Inferior parietal cortex (tissue), 1 donor: ENCODE measurements at regions not wholly inside any gene's neighbourhood (a gene's known extent, or its start where the extent isn't known, plus 50 kb on each side); places are given as distances from the start of the nearest gene placed in this dataset.

Source experiments
- DNase-seq: peaks from one replicate; pipeline ENCODE4 v3.0.0-alpha.2; 2016; ENCODE audit errors: extremely low spot score

DNA sequence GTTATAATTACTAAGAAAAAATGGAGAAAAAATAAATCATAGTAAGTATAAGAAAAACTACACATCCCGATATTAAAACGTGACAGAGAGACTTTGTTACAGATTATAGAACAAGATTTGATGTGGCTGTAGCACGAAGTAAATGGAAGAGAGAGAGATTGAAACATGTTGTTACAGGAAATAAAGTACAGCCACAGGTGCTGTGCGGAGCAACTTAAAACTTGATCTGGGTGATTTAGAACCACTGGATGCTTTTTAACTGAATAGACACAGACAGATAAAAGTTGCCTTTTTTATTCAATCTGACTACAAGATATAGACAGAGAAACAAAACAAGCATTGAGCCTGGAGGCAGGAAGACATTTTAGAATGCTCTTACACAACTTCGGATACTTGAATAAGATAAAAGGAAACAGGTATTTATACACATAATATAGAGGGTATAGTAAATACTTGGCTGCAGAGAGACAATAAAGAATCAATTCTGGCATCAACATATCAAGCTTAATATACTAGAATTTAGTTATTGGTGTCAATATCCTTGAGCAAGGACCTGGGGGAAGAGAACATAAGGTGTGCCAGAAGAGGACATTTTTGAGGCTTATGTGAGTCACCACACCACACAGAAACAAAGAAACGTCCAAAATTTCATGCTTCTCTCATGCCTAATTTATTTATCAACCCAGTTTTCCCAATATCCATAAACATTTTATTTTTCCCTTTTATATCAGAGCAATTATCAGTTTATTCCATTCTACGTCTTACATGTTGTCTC lies 548.5 kb downstream of the SLITRK1 start:
- no peak for DNase-seq

GRCh38 chr13:83332751-83333150 lies 549.5 kb downstream of the SLITRK1 start:
- no peak for DNase-seq

DNA sequence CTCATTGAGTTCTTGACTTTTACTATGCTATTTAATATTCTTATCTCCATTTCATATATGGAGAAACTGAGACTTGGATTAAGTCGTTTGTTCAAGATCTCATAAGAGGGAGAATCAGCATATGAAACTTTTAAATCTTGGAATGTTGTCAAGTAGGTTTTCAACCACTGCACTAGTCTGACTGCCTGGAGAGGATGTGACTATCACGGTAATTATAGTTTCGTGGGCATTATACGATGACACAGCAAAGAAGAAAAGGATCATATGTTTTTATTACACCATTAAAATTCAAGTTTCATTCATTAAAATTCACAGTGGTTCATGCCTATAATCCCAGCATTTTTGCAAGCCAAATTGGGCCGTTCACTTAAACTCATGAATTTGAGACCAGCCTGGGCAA lies 555.2 kb downstream of the SLITRK1 start:
- no peak for DNase-seq

DNA sequence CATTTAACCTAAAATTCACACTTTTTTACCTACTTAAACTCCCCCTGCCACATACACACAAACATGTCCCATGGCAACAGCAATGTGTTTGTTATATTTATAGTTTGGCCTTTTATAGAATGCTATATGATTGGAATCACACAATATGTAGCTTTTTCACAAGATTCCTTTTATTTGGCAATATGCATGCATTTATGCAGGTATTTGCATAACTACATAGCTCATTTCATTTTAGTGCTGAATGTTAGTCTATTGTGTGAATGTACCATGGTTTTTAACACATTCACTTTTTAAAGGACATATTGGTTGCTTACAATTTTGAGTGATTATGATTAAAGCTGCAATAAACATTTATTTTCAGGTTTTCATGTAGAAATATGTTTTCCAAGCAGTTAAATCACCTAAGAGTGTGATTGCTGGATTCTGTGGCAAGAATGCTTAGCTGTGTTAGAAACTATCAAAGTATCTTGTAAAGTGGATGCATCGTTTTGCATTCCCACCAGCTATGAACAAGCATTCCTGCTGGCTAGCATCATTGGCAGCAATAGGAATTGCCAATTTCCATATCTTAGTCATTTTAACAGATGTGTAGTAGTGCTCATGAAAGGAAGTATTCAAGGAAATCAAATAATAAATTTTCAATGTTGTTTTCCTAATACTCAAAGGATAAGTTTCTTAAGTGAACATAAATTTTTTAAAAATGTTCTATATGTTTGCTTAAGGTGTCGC lies 557.0 kb downstream of the SLITRK1 start:
- no peak for DNase-seq

DNA sequence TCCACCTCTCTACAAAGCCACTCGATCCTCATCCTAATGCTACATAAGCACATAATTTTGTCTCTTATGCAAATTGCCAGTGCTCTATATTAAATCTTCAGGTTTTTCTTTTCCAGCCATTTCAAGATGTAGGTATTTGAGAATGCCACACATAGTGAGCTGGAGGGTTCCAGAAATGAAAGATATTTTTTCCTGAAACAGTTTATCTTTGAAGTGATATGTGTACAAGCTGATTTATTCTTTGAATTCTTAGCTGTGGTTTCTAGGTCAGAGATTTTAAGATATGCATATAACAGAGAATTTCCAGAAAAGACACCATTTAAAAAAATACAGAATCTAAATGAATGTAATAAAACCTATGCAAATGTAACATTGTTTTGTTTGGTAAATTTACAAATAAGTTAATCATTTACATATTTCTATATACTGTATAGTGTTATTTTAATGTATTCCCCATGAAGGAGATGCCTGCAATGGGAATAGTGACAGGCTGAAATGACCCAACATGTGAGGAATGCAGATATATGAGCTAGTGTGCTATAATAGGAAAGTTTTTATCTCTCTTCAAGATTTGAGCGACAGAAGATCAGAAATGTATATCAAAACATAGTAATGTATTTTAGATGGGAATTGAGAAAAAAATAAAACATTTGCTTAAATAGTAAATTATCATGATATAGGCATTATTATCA lies 570.2 kb downstream of the SLITRK1 start:
- no peak for DNase-seq

GRCh38 chr13:83298617-83299016 lies 583.7 kb downstream of the SLITRK1 start:
- no peak for DNase-seq

DNA sequence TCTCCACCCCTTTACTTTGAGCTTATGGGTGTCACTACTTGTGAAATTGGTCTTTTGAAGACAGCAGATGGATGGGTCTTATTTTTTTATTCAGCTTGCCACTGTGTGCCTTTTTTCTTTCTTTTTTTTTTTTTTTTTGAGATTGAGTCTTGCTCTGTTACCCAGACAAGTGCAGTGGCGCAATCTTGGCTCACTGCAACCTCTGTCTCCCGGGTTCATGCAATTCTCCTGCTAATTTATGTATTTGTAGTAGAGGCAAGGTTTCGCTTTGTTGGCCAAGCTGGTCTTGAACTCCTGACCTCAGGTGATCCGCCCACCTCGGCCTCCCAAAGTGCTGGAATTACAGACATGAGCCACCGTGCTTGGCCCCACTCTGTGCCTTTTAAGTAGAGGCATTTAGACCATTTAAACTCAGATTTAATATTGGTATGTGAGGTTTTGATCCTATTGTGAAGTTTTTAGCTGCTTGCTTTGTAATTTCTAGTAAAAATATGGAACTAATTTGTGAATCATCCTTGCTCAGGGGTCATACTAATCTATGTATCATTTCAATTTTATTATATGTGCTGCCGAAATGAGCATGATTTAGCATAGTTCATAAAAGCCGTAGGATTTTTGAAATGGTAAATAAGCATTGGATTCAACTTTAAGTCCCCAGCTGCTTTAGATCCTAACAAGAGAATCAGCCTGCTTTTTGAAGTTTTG lies 584.5 kb downstream of the SLITRK1 start:
- DNase-seq, result no peak

DNA sequence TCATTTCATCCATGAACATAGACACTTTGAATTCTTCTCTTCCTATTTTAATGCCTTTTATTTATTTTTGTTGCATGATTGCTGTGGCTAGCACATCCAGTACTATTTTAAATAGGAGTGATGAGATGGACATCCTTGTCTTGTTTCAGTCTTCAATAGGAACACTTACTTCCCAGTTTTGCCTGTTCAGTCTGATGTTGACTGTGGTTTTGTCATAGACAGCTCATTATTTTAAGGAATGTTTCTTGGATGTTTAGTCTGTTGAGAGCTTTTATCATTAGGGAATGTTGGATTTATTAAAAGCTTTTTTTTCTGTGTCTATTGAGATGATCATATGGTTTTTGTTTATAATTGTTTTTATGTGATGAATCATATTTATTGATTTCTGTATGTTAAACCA lies 586.6 kb downstream of the SLITRK1 start:
- DNase-seq, result no peak

GRCh38 chr13:83286737-83287136 lies 595.5 kb downstream of the SLITRK1 start:
- DNase-seq, result no peak

DNA sequence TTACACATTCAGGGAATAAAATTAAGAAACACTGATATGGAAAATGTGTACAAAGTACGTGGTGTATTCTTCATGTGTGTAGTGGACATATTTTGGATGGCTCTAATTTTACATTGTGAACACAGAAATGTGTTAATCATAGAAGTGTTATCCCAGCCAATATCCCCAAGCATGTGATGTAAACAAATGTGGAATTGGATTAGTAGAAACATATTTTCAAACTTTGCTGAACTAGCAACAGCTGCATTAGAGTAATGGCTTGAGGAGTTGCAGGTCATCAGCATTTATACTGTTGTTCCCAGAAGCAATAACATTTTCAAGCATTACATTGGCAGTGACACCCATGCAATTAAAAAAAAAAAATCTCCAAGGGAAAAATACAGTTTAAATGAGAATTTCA lies 600.6 kb downstream of the SLITRK1 start:
- DNase-seq, result no peak

- no peak for DNase-seq
These were observed 607.6 kb downstream of the SLITRK1 start for GRCh38 chr13:83274679-83275078.

DNA sequence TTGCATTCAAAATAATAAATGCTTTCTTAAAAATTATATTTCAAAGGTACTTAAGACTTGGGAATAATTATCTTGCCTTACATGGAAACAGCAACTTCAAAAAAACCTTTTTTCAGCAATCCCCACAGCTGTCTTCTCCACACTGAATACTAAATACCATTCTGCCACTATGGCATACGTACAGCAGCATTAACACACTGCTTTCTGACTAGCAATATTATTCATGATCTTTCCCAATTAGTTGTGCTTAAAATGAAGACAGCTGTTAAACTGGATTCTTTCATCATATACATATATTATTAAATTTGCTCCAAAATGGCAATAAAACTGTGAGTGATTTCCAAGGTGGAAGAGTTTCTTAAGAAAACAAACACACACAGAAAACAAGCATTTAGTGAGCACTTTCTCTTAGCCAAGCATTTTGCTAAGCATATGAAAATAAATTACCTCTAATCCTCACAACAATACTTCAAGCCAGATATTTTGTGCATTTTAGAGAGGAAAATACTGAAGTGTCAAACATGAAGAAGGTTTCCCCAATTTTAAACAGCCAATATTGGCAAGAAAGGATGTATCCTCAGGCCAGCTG lies 609.5 kb downstream of the SLITRK1 start:
- no peak for DNase-seq

GRCh38 chr13:83272076-83272475 lies 610.2 kb downstream of the SLITRK1 start:
- DNase-seq, result peak; percentile 15

DNA sequence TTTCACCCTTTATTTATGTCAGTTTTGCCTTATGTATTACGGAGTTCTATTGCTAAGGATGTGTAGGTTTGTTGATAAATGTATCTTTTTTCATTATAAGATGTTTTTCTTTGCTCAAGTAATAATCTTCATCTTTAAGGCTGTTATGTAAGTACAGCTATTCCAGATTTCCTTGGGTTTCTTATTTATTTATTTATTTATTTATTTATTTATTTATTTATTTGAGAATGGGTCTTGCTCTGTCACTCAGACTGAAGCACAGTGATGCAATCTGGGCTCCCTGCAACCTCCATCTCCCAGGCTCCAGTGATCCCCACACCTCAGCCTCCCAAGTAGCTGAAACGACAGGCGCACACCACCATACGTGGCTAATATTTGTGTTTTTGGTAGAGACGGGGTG lies 617.0 kb downstream of the SLITRK1 start:
- DNase-seq, result no peak

DNA sequence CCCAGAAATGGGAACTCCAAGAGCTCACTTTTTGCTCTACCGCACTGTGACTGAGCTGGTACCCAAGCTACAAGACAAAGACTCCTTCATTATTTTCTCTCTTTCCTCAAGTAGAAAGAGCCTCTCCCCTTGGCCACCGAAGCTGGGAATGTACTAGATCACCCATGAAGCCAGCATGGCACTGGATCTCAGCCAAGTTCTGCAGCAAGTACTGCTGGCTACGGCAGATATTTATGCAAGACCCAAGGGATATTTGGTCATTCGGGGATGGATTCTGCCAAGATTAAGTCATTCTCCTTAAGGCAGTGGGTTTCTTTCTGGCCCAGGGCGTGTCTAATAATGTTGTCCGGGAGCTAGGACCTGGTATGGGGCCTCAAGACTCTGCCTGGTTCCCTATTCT lies 633.5 kb downstream of the SLITRK1 start:
- DNase-seq, result no peak

DNA sequence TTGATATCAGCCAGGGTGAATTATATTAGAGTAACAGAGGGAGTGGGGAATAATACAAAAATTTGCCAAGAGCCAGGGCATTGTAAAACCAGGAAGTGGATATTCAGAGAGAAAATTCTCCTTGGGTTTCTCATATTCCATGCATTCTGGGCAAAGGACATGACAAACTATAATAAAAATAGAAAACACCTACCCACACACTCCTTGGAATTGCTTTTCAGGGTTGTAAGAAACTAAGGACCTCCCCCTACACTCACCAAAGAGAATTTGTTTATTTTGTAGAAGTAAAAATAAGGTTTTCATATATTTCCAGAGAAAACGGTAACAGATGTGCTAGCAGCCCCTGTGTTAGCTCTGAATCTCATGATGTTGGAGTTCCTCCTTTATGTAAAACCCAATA lies 649.6 kb downstream of the SLITRK1 start:
- no peak for DNase-seq

DNA sequence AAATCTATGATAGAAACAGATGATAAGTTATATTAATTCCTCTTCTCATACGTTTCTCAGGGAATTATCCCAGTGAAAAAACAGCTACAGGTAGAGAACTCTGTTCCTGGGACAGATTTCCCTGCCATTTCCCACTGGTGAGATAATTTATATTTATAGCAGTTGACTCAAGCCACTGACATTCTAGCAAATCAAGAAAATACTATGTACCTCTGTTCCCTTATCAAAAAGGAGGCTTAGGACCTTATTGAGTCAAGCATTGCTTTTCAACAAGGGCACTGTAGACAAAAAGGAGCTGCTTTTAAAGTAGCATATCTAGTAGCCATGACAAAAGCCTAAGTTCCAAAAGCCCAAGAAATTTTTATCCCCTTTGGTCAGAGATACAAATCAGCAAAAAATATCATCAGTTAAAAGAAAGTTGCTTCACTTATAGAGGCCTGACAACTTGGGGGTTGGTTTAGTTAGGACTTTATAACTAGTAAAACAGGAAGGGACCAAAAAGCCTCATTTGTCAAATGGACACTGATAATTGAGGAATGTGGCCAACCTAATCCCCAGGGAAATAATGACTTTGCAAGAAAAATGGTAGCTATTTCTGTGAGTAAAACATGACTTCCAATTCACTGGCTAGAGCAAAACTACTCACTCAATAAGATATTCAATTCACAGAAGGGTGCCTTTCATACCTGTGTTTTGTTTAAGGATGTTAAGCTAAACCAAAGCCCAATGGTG lies 652.5 kb downstream of the SLITRK1 start:
- no peak for DNase-seq

GRCh38 chr13:83223546-83223945 lies 658.7 kb downstream of the SLITRK1 start:
- no peak for DNase-seq

DNA sequence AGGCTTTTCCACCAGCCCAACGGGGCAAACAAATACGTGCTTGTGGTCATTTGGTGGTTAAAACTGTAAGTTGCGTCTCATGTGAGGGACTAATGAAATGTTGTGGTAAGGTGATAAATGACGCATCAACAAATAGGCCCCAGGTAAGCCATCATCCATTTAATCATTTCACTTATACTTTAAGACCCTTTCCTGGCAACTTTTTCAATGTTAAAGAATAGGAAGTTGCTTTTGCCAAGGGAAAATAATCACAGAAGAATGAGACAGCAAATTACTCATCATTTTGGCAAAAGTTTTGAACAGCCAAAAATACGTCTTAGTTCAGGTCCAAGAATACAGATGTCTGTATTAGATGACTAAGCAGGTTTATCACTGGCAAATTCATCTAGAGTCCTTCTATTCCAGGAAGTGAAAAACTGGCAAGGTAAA lies 660.4 kb downstream of the SLITRK1 start:
- DNase-seq, result peak; percentile 30

DNA sequence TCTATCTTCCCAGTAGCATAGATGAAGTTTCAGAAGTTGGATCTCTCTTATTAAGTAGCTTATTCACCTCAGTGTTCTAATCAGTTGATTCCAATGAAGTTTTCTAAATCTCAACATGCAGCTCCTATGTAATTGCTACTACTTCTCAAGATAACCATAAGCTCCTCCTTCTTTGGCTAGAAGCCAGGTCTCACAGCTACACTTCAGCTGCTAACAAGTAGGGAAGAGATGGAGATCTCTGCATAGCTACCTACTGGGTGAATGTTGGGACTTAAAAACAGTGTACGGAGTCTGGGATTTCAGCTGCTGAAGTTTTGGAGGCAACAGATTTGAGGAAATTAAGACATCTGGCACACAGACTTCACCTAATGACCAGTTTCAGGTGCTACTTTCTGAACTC lies 661.0 kb downstream of the SLITRK1 start:
- DNase-seq, result no peak

DNA sequence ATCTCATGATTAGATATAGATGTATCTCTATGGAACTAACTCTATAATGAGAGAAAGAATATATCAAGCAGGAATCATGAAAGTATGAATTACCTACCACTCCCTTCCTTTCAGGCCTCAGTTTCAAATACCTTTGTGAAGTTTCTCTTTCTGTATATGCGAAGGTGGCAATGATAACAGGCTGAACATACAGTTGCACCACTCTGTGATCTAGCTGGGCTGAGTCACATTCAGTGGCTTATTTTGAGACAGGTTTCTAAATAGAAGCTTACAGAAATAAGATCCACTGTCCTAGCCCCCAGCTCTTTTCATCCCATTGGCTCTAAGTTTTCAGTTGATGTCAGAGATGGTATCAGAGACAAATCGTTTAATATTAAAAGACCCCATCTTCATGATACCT lies 662.0 kb downstream of the SLITRK1 start:
- no peak for DNase-seq
